NCI-H128 (cell line): ENCODE measurements at regions not wholly inside any gene's neighbourhood (a gene's known extent, or its start where the extent isn't known, plus 50 kb on each side); places are given as distances from the start of the nearest gene placed in this dataset.
"Not testable (repeated sequence)": the region's sequence is repeated elsewhere in the genome, so short reads cannot be mapped to it uniquely, and the experiment has no call there.

Experiments used
- DNase-seq: peaks from one replicate; lab custom pipeline; 2025; ENCODE audit not compliant: unreplicated experiment; lab: John Stamatoyannopoulos, UW

- no peak for DNase-seq
These were observed 50.9 kb downstream of the DISP1 start for GRCh38 chr1:222865718-222866117.

GRCh38 chr1:222867316-222867715 is 52.5 kb downstream of the DISP1 start:
- no peak for DNase-seq

GRCh38 chr1:222876182-222876581 is 61.3 kb downstream of the DISP1 start:
- DNase-seq, result no peak

- no peak for DNase-seq
These were observed 63.0 kb downstream of the DISP1 start for GRCh38 chr1:222877854-222878253.

- no peak for DNase-seq
These were observed 65.7 kb downstream of the DISP1 start for GRCh38 chr1:222880587-222880986.

- no peak for DNase-seq
These were observed 71.5 kb downstream of the DISP1 start for GRCh38 chr1:222886194-222886854.

GRCh38 chr1:222886878-222887351 is 72.1 kb downstream of the DISP1 start:
- DNase-seq, result no peak

DNA sequence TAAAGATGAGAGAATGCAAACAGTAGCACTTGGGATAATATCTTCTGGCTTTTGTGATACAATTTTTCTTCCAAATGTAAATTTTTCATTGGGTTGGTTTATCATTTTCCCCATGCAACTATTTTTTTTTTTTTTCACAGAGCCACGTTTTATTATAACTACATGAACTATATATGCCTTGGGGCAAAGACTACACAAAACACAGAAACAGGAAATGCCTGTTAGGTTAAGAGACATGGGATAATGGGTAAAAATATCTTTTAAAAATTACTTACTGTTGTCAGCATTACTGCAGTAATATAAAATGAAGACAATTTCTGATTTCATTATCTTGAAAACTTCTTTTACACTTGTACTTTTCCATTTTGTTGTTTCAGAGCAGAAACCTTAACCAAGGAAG is 74.6 kb downstream of the DISP1 start:
- no peak for DNase-seq

DNA sequence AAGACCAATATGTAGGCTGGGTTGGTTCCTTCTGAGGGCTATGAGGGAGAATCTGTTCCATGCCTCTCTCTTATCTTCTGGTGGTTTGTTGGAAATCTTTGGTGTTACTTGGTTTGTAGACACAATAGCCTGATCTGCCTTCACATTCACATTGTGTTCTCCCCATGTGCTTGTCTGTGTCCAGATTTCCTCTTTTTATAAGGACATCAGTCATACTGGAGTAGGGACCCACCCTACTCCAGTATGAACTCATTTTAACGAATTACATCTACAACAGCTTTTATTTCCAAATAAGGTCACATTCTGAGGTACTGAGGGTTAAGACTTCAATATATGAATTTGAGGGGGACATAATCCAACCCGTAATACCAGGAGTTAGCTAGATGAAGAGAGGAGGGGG is 75.9 kb downstream of the DISP1 start:
- DNase-seq, result no peak

- no peak for DNase-seq
These were observed 76.7 kb downstream of the DISP1 start for GRCh38 chr1:222891578-222891977.

GRCh38 chr1:222892137-222892769 is 77.4 kb downstream of the DISP1 start:
- DNase-seq, result no peak

- DNase-seq, result no peak
These were observed 78.4 kb downstream of the DISP1 start for GRCh38 chr1:222893255-222893654.

DNA sequence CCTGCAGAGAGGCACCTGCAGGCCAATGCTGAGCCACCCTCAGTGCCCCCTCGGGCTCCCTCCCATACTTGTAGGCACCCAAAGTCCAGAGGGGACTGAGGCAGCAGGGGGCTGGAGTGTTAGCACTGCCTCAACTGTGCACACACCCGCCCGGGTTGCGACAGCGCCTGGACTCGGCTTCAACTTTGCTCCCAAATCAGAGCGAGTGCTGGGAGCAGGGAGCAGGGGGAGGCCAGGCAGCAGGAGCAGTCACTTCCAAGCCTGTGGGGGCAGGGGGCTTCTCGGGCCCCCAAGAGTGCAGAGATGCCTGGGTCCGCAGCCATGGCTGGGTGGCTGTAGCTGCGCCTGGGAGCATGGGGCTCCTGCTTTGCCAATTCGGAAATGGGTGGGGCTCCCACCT is 79.5 kb downstream of the DISP1 start:
- no peak for DNase-seq

DNA sequence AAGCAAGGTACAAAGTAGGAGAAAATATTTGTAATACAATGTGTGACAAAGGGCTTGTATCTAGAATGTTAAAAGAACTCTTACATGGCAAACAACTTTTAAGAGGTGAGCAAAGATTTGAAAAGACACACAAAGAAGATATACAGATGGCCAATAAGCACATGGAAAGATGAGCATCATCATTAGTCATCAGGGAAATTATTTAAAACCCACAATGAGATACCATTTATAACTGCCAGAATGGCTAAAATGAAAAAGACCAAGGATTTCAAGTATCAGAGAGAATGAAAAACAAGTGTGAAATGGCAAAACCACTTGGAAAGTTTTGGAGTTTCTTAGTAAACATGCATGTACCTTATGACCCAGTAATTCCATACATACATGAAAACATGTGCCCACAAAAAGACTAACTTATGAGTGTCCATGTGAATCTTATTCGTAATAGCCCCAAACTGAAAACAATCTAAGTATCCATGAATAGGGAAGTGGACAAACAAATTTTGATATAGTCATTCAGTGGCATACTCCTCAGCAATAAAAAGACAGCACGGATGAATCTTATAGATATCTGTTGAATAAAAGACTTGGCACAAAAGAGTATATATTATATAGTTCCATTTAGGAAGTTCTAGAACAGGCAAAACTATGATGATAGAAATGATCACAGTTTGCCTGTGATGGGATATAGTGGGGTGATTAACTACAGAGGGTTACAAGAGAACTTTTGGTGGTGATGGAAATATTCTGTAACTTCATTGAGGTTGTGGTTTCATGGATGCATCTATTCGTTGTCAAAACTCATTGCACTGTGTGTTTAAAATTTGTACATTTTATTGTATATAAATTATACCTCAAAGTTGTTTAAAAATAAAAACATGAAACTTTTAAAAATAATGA is 82.0 kb downstream of the DISP1 start:
- DNase-seq, result no peak

- no peak for DNase-seq
These were observed 82.8 kb downstream of the DISP1 start for GRCh38 chr1:222897527-222898190.

- DNase-seq, result no peak
These were observed 83.3 kb downstream of the DISP1 start for GRCh38 chr1:222898191-222898527.

GRCh38 chr1:222899471-222899870 is 84.6 kb downstream of the DISP1 start:
- DNase-seq, result no peak

GRCh38 chr1:222904451-222904850 is 89.6 kb downstream of the DISP1 start:
- DNase-seq, result no peak

- no peak for DNase-seq
These were observed 90.3 kb downstream of the DISP1 start for GRCh38 chr1:222905151-222905550.

GRCh38 chr1:222906271-222906739 is 91.5 kb downstream of the DISP1 start:
- DNase-seq, result not testable (repeated sequence)

DNA sequence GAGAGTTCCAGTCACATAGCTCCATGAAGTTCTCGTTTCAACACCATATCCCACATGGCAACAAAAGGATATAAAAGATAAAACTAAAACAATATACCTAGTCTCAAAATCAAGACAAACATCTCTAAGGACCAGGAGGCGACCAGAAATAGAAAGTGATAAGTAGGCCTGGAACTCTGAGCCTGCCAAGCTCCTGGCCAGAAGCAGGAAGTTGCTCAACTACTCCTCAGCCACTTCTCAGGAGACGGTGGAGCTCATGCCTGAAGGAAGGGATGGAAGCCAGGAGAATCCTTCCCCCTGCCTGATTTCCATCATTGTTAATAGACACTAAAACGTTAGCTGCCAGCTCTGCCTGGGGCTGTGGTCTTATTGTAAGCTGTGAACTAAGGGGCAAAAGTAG is 94.7 kb downstream of the DISP1 start:
- no peak for DNase-seq
